KMS-11 (cell line): ENCODE measurements at regions not wholly inside any gene's neighbourhood (a gene's known extent, or its start where the extent isn't known, plus 50 kb on each side); places are given as distances from the start of the nearest gene placed in this dataset.

Source experiments
- H2AFZ ChIP-seq: fragments of 200-600 bp; sonication (generic); 2 replicates; pipeline ENCODE4 v1.6.1; 2016; ENCODE audit warnings: antibody characterized with exemption, mixed run types, low read depth
- H3K27ac ChIP-seq: fragments of 200-600 bp; sonication (generic); 2 replicates; pipeline ENCODE4 v1.6.1; 2016; ENCODE audit warnings: mild to moderate bottlenecking, mixed run types
- H3K27me3 ChIP-seq: fragments of 200-600 bp; sonication (generic); 2 replicates; pipeline ENCODE4 v1.6.1; 2017; ENCODE audit warnings: mild to moderate bottlenecking, low read depth, mixed run types, moderate library complexity; ENCODE audit not compliant: insufficient read depth
- H3K36me3 ChIP-seq: fragments of 200-600 bp; sonication (generic); 2 replicates; pipeline ENCODE4 v1.6.1; 2017; ENCODE audit warnings: mild to moderate bottlenecking, mixed run types; ENCODE audit not compliant: insufficient read depth
- H3K4me1 ChIP-seq: fragments of 200-600 bp; sonication (generic); 2 replicates; pipeline ENCODE4 v1.6.1; 2016; ENCODE audit warnings: mild to moderate bottlenecking, low read depth, mixed run types; ENCODE audit not compliant: poor library complexity, severe bottlenecking
- H3K4me2 ChIP-seq: fragments of 200-600 bp; sonication (generic); 2 replicates; pipeline ENCODE4 v1.7.0; 2016; ENCODE audit warnings: mild to moderate bottlenecking, mixed run types
- H3K4me3 ChIP-seq: fragments of 200-600 bp; sonication (generic); IDR thresholded peaks from 2 replicates; pipeline ENCODE4 v1.6.1; 2017; ENCODE audit warnings: low read depth, low read length, mixed read lengths; ENCODE audit not compliant: insufficient read depth
- H3K79me2 ChIP-seq: fragments of 200-600 bp; sonication (generic); 2 replicates; pipeline ENCODE4 v1.6.1; 2016; ENCODE audit warnings: low read depth, mixed run types; ENCODE audit not compliant: insufficient read depth
- H3K9ac ChIP-seq: fragments of 200-600 bp; sonication (generic); 2 replicates; pipeline ENCODE4 v1.6.1; 2016; ENCODE audit warnings: mild to moderate bottlenecking, mixed run types
- H4K20me1 ChIP-seq: fragments of 200-600 bp; sonication (generic); 2 replicates; pipeline ENCODE4 v1.6.1; 2016; ENCODE audit warnings: mild to moderate bottlenecking, mixed run types; ENCODE audit not compliant: insufficient read depth
- TF ChIP-seq, protein P1 (sequence below): fragments of 200-600 bp; sonication (generic); conservative IDR thresholded peaks from 2 replicates; pipeline ENCODE4 v1.6.1; 2017; ENCODE audit warnings: low read depth, mild to moderate bottlenecking, antibody characterized with exemption, low read length, moderate library complexity, mixed read lengths

DNA sequence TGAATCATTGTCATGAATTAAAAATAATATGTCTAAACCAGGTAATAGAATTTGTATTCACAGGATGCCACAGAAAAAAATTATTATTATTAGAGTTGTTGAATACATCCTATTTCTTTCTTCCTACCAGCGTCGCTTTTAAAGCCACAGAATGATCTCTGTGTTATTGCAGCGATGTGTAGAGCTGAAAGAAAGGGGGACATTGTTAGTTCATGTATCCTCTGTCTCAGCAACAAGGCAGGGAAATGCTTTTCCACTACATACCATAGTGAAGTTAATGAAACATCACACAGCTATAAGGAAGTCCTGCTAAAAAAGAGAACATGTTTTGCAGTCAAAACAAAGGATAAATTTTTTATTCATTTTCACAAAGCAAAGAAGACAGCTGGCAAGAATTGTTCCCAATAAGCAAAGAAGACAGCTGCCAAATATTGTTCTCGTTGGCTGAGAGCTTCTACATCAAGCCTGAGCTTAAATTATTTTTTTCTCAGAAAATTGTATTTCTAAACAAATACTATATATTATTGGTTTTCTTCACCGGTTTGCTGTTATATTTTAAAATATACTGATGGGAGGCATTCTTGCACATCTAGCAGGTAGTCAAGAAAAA lies 1234.4 kb downstream of the SUCLG1 start:
- no peak overlapping the region for H3K4me2 ChIP-seq
- TF ChIP-seq, protein P1, sequence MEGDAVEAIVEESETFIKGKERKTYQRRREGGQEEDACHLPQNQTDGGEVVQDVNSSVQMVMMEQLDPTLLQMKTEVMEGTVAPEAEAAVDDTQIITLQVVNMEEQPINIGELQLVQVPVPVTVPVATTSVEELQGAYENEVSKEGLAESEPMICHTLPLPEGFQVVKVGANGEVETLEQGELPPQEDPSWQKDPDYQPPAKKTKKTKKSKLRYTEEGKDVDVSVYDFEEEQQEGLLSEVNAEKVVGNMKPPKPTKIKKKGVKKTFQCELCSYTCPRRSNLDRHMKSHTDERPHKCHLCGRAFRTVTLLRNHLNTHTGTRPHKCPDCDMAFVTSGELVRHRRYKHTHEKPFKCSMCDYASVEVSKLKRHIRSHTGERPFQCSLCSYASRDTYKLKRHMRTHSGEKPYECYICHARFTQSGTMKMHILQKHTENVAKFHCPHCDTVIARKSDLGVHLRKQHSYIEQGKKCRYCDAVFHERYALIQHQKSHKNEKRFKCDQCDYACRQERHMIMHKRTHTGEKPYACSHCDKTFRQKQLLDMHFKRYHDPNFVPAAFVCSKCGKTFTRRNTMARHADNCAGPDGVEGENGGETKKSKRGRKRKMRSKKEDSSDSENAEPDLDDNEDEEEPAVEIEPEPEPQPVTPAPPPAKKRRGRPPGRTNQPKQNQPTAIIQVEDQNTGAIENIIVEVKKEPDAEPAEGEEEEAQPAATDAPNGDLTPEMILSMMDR: no peak

DNA sequence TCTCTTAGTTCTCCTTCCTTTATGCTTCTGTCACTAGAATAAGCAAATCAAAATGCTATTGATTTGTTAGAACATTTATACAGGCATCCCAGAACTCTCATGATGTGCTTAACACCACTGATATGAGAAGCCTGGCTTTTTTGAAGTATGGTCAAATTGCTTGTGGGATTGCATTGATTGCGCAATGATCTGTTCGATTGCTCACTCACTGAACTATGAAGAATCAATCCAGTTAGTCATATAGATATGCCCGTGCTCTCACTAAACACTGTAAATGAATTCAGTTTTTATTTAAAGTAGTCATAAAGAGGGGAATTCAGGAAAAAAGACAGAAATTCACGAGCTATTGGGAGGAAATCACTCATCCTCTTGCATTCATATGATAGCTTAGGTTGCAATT lies 1237.8 kb downstream of the SUCLG1 start:
- Histone ChIP-seq H3K79me2 (no peaks in the 10 kb centered on the region), H2AFZ (no peak overlapping the region), H3K9ac (no peak overlapping the region), H3K27ac (no peak overlapping the region), H3K27me3 (no peaks in the 10 kb centered on the region), H3K4me3 (no peak overlapping the region), H3K4me1 (no peaks in the 10 kb centered on the region), H3K36me3 (no peaks in the 10 kb centered on the region), H3K4me2 (no peak overlapping the region), H4K20me1 (no peaks in the 10 kb centered on the region)
- TF ChIP-seq, protein P1: no peak

More for the DNA sequence above, 1234.4 kb downstream of the SUCLG1 start:
- Histone ChIP-seq H3K9ac (no peak overlapping the region), H3K27me3 (no peaks in the 10 kb centered on the region), H3K36me3 (no peaks in the 10 kb centered on the region), H4K20me1 (no peaks in the 10 kb centered on the region), H3K79me2 (no peaks in the 10 kb centered on the region), H3K27ac (no peak overlapping the region), H3K4me1 (no peaks in the 10 kb centered on the region), H3K4me3 (no peak overlapping the region), H2AFZ (no peak overlapping the region)

GRCh38 chr2:83217854-83218253 lies 1241.2 kb downstream of the SUCLG1 start:
- Histone ChIP-seq H3K4me1 (no peaks in the 10 kb centered on the region), H3K9ac (no peak overlapping the region), H2AFZ (no peak overlapping the region), H4K20me1 (no peaks in the 10 kb centered on the region), H3K27ac (no peak overlapping the region), H3K4me3 (no peak overlapping the region), H3K79me2 (no peaks in the 10 kb centered on the region), H3K36me3 (no peaks in the 10 kb centered on the region), H3K4me2 (no peak overlapping the region), H3K27me3 (no peaks in the 10 kb centered on the region)
- TF ChIP-seq, protein P1: no peak

- H3K4me2 ChIP-seq: no peak overlapping the region
- TF ChIP-seq, protein P1: peak; percentile 67
Observed at GRCh38 chr2:83196225-83196624, 1262.9 kb downstream of the SUCLG1 start.

More at GRCh38 chr2:83196225-83196624, 1262.9 kb downstream of the SUCLG1 start:
- Histone ChIP-seq H3K9ac (no peak overlapping the region), H4K20me1 (no peaks in the 10 kb centered on the region), H3K4me1 (no peaks in the 10 kb centered on the region), H3K27ac (no peak overlapping the region), H3K27me3 (no peaks in the 10 kb centered on the region), H3K4me3 (no peak overlapping the region), H2AFZ (no peak overlapping the region), H3K36me3 (no peaks in the 10 kb centered on the region), H3K79me2 (no peaks in the 10 kb centered on the region)
